GM18867 (cell line): ENCODE measurements at regions not wholly inside any gene's neighbourhood (a gene's known extent, or its start where the extent isn't known, plus 50 kb on each side); places are given as distances from the start of the nearest gene placed in this dataset.
"Not testable (repeated sequence)": the region's sequence is repeated elsewhere in the genome, so short reads cannot be mapped to it uniquely, and the experiment has no call there.

ENCODE experiments used
- ATAC-seq: cut with Tn5 transposase; IDR thresholded peaks from one replicate; pipeline ENCODE4 v1.9.1; 2021; ENCODE audit warnings: mild to moderate bottlenecking, moderate library complexity; ENCODE audit not compliant: unreplicated experiment

- ATAC-seq: no peak
These were observed 928.8 kb downstream of the FAM181B start for GRCh38 chr11:81804858-81805257.

- ATAC-seq: no peak
These were observed 931.1 kb downstream of the FAM181B start for GRCh38 chr11:81802591-81802990.

GRCh38 chr11:81792416-81792815 lies 941.2 kb downstream of the FAM181B start:
- no peak for ATAC-seq

- peak; percentile 76 for ATAC-seq
These were observed 946.0 kb downstream of the FAM181B start for GRCh38 chr11:81787584-81788049.

- no peak for ATAC-seq
These were observed 961.5 kb downstream of the FAM181B start for GRCh38 chr11:81772166-81772565.

GRCh38 chr11:81769906-81770305 lies 963.8 kb downstream of the FAM181B start:
- not testable (repeated sequence) for ATAC-seq

GRCh38 chr11:81756864-81757595 lies 976.6 kb downstream of the FAM181B start:
- ATAC-seq: no peak

GRCh38 chr11:81749245-81749644 lies 984.4 kb downstream of the FAM181B start:
- no peak for ATAC-seq

GRCh38 chr11:81744336-81745116 lies 989.1 kb downstream of the FAM181B start:
- ATAC-seq: no peak

GRCh38 chr11:81725701-81726100 lies 1008.0 kb downstream of the FAM181B start:
- ATAC-seq: no peak

GRCh38 chr11:81717695-81718094 lies 1016.0 kb downstream of the FAM181B start:
- no peak for ATAC-seq

GRCh38 chr11:81707881-81708280 lies 1025.8 kb downstream of the FAM181B start:
- no peak for ATAC-seq

GRCh38 chr11:81705283-81705682 lies 1028.4 kb downstream of the FAM181B start:
- no peak for ATAC-seq

GRCh38 chr11:81700076-81700475 lies 1033.6 kb downstream of the FAM181B start:
- ATAC-seq: no peak

GRCh38 chr11:81687057-81687456 lies 1046.6 kb downstream of the FAM181B start:
- no peak for ATAC-seq

- ATAC-seq: peak; percentile 73
These were observed 1059.5 kb downstream of the FAM181B start for GRCh38 chr11:81674211-81674610.

GRCh38 chr11:81673001-81673400 lies 1060.7 kb downstream of the FAM181B start:
- ATAC-seq: no peak

GRCh38 chr11:81669935-81670543 lies 1063.6 kb downstream of the FAM181B start:
- no peak for ATAC-seq

GRCh38 chr11:81658722-81659121 lies 1074.9 kb downstream of the FAM181B start:
- peak; percentile 91 for ATAC-seq

- ATAC-seq: no peak
These were observed 1078.3 kb downstream of the FAM181B start for GRCh38 chr11:81655351-81655750.

GRCh38 chr11:81647374-81647773 lies 1086.3 kb downstream of the FAM181B start:
- no peak for ATAC-seq
